Hepatocyte (in vitro differentiated cells): ENCODE measurements at regions not wholly inside any gene's neighbourhood (a gene's known extent, or its start where the extent isn't known, plus 50 kb on each side); places are given as distances from the start of the nearest gene placed in this dataset.

Source experiments
- EZH2 ChIP-seq: fragments of 200-600 bp; sonication (generic); IDR thresholded peaks from 2 replicates; pipeline ENCODE4 v1.6.1; 2016; ENCODE audit warnings: antibody characterized with exemption, mild to moderate bottlenecking, borderline replicate concordance
- TF ChIP-seq, protein P1 (sequence below): fragments of 200-600 bp; sonication (generic); IDR thresholded peaks from 2 replicates; pipeline ENCODE4 v1.5.1; 2016; ENCODE audit warnings: antibody characterized with exemption, mild to moderate bottlenecking; ENCODE audit not compliant: poor library complexity

DNA sequence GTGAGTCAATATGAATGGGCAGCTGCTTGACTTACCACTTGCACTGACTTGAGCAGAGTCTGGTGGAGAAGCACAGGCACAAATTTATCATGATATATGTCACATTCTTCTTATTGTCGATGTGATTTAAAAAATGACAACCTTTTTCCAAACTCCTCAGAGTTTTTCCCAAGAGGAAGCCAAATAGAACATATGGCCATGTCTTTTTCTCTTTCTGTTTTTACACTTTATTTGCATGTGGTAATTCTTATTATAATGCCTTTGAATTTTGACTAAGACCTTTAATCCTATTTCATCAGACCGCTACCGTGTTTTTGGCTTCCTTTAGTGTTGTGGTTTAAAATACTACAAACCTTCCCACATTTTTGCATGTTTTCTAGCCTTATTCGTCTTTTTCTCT is 666.2 kb downstream of the PDCD6IP start:
- TF ChIP-seq, protein P1, sequence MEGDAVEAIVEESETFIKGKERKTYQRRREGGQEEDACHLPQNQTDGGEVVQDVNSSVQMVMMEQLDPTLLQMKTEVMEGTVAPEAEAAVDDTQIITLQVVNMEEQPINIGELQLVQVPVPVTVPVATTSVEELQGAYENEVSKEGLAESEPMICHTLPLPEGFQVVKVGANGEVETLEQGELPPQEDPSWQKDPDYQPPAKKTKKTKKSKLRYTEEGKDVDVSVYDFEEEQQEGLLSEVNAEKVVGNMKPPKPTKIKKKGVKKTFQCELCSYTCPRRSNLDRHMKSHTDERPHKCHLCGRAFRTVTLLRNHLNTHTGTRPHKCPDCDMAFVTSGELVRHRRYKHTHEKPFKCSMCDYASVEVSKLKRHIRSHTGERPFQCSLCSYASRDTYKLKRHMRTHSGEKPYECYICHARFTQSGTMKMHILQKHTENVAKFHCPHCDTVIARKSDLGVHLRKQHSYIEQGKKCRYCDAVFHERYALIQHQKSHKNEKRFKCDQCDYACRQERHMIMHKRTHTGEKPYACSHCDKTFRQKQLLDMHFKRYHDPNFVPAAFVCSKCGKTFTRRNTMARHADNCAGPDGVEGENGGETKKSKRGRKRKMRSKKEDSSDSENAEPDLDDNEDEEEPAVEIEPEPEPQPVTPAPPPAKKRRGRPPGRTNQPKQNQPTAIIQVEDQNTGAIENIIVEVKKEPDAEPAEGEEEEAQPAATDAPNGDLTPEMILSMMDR: no peak
- no peak for TF ChIP-seq EZH2
